Karpas-422 (cell line): ENCODE measurements at regions not wholly inside any gene's neighbourhood (a gene's known extent, or its start where the extent isn't known, plus 50 kb on each side); places are given as distances from the start of the nearest gene placed in this dataset.

ENCODE experiments used
- DNase-seq: peaks from one replicate; pipeline ENCODE4 v3.0.0-alpha.2; 2015
- H2AFZ ChIP-seq: fragments of 200-600 bp; sonication (generic); 2 replicates; pipeline ENCODE4 v1.6.1; 2014; ENCODE audit warnings: antibody characterized with exemption, low read length, mixed read lengths
- H3K27ac ChIP-seq: fragments of 200-600 bp; sonication (generic); 2 replicates; pipeline ENCODE4 v1.5.1; 2014; ENCODE audit warnings: mild to moderate bottlenecking, low read length, moderate library complexity
- H3K27me3 ChIP-seq: fragments of 200-600 bp; sonication (generic); 2 replicates; pipeline ENCODE4 v1.6.1; 2014; ENCODE audit warnings: low read length, mixed read lengths
- H3K36me3 ChIP-seq: fragments of 200-600 bp; sonication (generic); 2 replicates; pipeline ENCODE4 v1.6.1; 2014; ENCODE audit warnings: low read length, mixed read lengths; ENCODE audit not compliant: insufficient read depth
- H3K4me1 ChIP-seq: fragments of 200-600 bp; sonication (generic); 2 replicates; pipeline ENCODE4 v1.6.1; 2014; ENCODE audit warnings: mild to moderate bottlenecking, low read length, mixed read lengths
- H3K4me2 ChIP-seq: fragments of 200-600 bp; sonication (generic); 2 replicates; pipeline ENCODE4 v1.6.1; 2014; ENCODE audit warnings: low read length, low read depth, mild to moderate bottlenecking; ENCODE audit not compliant: poor library complexity, severe bottlenecking
- H3K4me3 ChIP-seq: fragments of 200-600 bp; sonication (generic); 2 replicates; pipeline ENCODE4 v1.5.1; 2014; ENCODE audit warnings: mild to moderate bottlenecking, antibody characterized with exemption, low read length, mixed read lengths
- H3K79me2 ChIP-seq: fragments of 200-600 bp; sonication (generic); 2 replicates; pipeline ENCODE4 v1.6.1; 2014; ENCODE audit warnings: mild to moderate bottlenecking, low read length, mixed read lengths
- H3K9ac ChIP-seq: fragments of 200-600 bp; sonication (generic); 2 replicates; pipeline ENCODE4 v1.6.0; 2014; ENCODE audit warnings: low read length
- H3K9me2 ChIP-seq: fragments of 200-600 bp; sonication (generic), shearing (Covaris generic); replicated peaks from 2 replicates; pipeline ENCODE4 v1.6.0; 2014; ENCODE audit warnings: mild to moderate bottlenecking, low read length, moderate library complexity; ENCODE audit not compliant: insufficient read depth
- H3K9me3 ChIP-seq: fragments of 300-700, 200-600 bp; sonication (generic); 2 replicates; pipeline ENCODE4 v1.6.1; 2014; ENCODE audit warnings: low read length, mixed read lengths
- H4K20me1 ChIP-seq: fragments of 200-600 bp; sonication (generic); 2 replicates; pipeline ENCODE4 v1.6.1; 2014; ENCODE audit warnings: mild to moderate bottlenecking, antibody characterized with exemption, low read length, low read depth; ENCODE audit not compliant: insufficient read depth

GRCh38 chr10:60681103-60681502 lies 97.2 kb upstream of the CDK1 start:
- no peak overlapping the region for H3K9ac ChIP-seq
- no peak overlapping the region for H3K4me2 ChIP-seq
- no peak for DNase-seq
- H3K9me3 ChIP-seq: no peaks in the 10 kb centered on the region
- no peaks in the 10 kb centered on the region for H3K27me3 ChIP-seq
- no peaks in the 10 kb centered on the region for H3K4me1 ChIP-seq
- H3K4me3 ChIP-seq: no peak overlapping the region
- no peaks in the 10 kb centered on the region for H4K20me1 ChIP-seq
- H3K36me3 ChIP-seq: no peaks in the 10 kb centered on the region
- no peak overlapping the region for H2AFZ ChIP-seq
- H3K9me2 ChIP-seq: no peaks in the 10 kb centered on the region
- no peak overlapping the region for H3K27ac ChIP-seq
- no peaks in the 10 kb centered on the region for H3K79me2 ChIP-seq

GRCh38 chr10:60679388-60679990 lies 98.8 kb upstream of the CDK1 start:
- H3K4me1 ChIP-seq: no peaks in the 10 kb centered on the region
- H3K27ac ChIP-seq: no peak overlapping the region
- H3K9ac ChIP-seq: no peak overlapping the region
- no peak overlapping the region for H3K4me3 ChIP-seq
- H2AFZ ChIP-seq: no peak overlapping the region
- no peaks in the 10 kb centered on the region for H3K79me2 ChIP-seq
- no peaks in the 10 kb centered on the region for H3K36me3 ChIP-seq
- no peak for DNase-seq
- H4K20me1 ChIP-seq: no peaks in the 10 kb centered on the region
- no peaks in the 10 kb centered on the region for H3K27me3 ChIP-seq
- H3K9me2 ChIP-seq: no peaks in the 10 kb centered on the region
- no peaks in the 10 kb centered on the region for H3K9me3 ChIP-seq
- no peak overlapping the region for H3K4me2 ChIP-seq

- Histone ChIP-seq H3K4me2 (no peak overlapping the region), H3K4me1 (no peaks in the 10 kb centered on the region), H3K9me3 (no peaks in the 10 kb centered on the region), H3K27me3 (no peaks in the 10 kb centered on the region), H3K9me2 (no peaks in the 10 kb centered on the region), H4K20me1 (no peaks in the 10 kb centered on the region), H3K79me2 (no peaks in the 10 kb centered on the region), H3K4me3 (no peak overlapping the region), H3K9ac (no peak overlapping the region), H2AFZ (no peak overlapping the region), H3K27ac (no peak overlapping the region), H3K36me3 (no peaks in the 10 kb centered on the region)
- no peak for DNase-seq
These were observed 99.3 kb upstream of the CDK1 start for GRCh38 chr10:60678978-60679377.

- Histone ChIP-seq H3K4me1 (no peaks in the 10 kb centered on the region), H3K79me2 (no peaks in the 10 kb centered on the region), H3K27ac (no peak overlapping the region), H3K4me3 (no peak overlapping the region), H3K36me3 (no peaks in the 10 kb centered on the region), H3K27me3 (no peaks in the 10 kb centered on the region), H4K20me1 (no peaks in the 10 kb centered on the region), H3K9ac (no peak overlapping the region), H2AFZ (no peak overlapping the region), H3K9me3 (no peaks in the 10 kb centered on the region), H3K9me2 (no peaks in the 10 kb centered on the region), H3K4me2 (no peak overlapping the region)
- DNase-seq: no peak
These were observed 100.6 kb upstream of the CDK1 start for GRCh38 chr10:60677531-60678129.

GRCh38 chr10:60675236-60675635 lies 103.0 kb upstream of the CDK1 start:
- DNase-seq: no peak
- Histone ChIP-seq H3K4me1 (no peaks in the 10 kb centered on the region), H3K4me3 (no peak overlapping the region), H3K4me2 (no peak overlapping the region), H3K9me3 (no peaks in the 10 kb centered on the region), H3K9ac (no peak overlapping the region), H4K20me1 (no peaks in the 10 kb centered on the region), H3K27me3 (no peaks in the 10 kb centered on the region), H3K27ac (no peak overlapping the region), H2AFZ (no peak overlapping the region), H3K9me2 (no peaks in the 10 kb centered on the region), H3K79me2 (no peaks in the 10 kb centered on the region), H3K36me3 (no peaks in the 10 kb centered on the region)

- Histone ChIP-seq H3K27ac (no peak overlapping the region), H2AFZ (no peak overlapping the region), H3K9me3 (no peaks in the 10 kb centered on the region), H3K9me2 (no peaks in the 10 kb centered on the region), H3K27me3 (no peaks in the 10 kb centered on the region), H4K20me1 (no peaks in the 10 kb centered on the region), H3K4me2 (no peak overlapping the region), H3K79me2 (no peaks in the 10 kb centered on the region), H3K4me1 (no peaks in the 10 kb centered on the region), H3K36me3 (no peaks in the 10 kb centered on the region), H3K4me3 (no peak overlapping the region), H3K9ac (no peak overlapping the region)
- DNase-seq: no peak
These were observed 108.8 kb upstream of the CDK1 start for GRCh38 chr10:60669501-60669900.

GRCh38 chr10:60666221-60666620 lies 112.1 kb upstream of the CDK1 start:
- no peaks in the 10 kb centered on the region for H3K9me3 ChIP-seq
- H3K4me1 ChIP-seq: no peaks in the 10 kb centered on the region
- H4K20me1 ChIP-seq: no peaks in the 10 kb centered on the region
- DNase-seq: no peak
- H3K79me2 ChIP-seq: no peaks in the 10 kb centered on the region
- H2AFZ ChIP-seq: no peak overlapping the region
- H3K9me2 ChIP-seq: no peaks in the 10 kb centered on the region
- H3K4me2 ChIP-seq: no peak overlapping the region
- H3K27ac ChIP-seq: no peak overlapping the region
- no peak overlapping the region for H3K4me3 ChIP-seq
- no peaks in the 10 kb centered on the region for H3K36me3 ChIP-seq
- H3K27me3 ChIP-seq: no peaks in the 10 kb centered on the region
- H3K9ac ChIP-seq: no peak overlapping the region

- H4K20me1 ChIP-seq: no peaks in the 10 kb centered on the region
- H3K27me3 ChIP-seq: no peaks in the 10 kb centered on the region
- H3K9me2 ChIP-seq: no peaks in the 10 kb centered on the region
- no peaks in the 10 kb centered on the region for H3K9me3 ChIP-seq
- H3K27ac ChIP-seq: no peak overlapping the region
- no peak overlapping the region for H3K4me3 ChIP-seq
- no peak overlapping the region for H3K9ac ChIP-seq
- no peak overlapping the region for H3K4me2 ChIP-seq
- no peaks in the 10 kb centered on the region for H3K4me1 ChIP-seq
- no peak for DNase-seq
- H3K79me2 ChIP-seq: no peaks in the 10 kb centered on the region
- H2AFZ ChIP-seq: no peak overlapping the region
- H3K36me3 ChIP-seq: no peaks in the 10 kb centered on the region
These were observed 113.4 kb upstream of the CDK1 start for GRCh38 chr10:60664859-60665258.
